Glutamatergic neuron (in vitro differentiated cells): ENCODE measurements at regions not wholly inside any gene's neighbourhood (a gene's known extent, or its start where the extent isn't known, plus 50 kb on each side); places are given as distances from the start of the nearest gene placed in this dataset.

Experiments
- DNase-seq: peaks from one replicate; pipeline ENCODE4 v3.0.0; 2022
- H3K27ac Mint-ChIP-seq: one replicate; pipeline ENCODE4 v1.8.0; 2020; ENCODE audit warnings: mild to moderate bottlenecking, mixed read lengths, inconsistent platforms; ENCODE audit not compliant: unreplicated experiment
- H3K27me3 Mint-ChIP-seq: one replicate; pipeline ENCODE4 v1.8.0; 2020; ENCODE audit warnings: mild to moderate bottlenecking, moderate library complexity, mixed read lengths, inconsistent platforms; ENCODE audit not compliant: unreplicated experiment
- H3K36me3 Mint-ChIP-seq: one replicate; pipeline ENCODE4 v1.8.0; 2020; ENCODE audit warnings: mild to moderate bottlenecking, mixed read lengths, inconsistent platforms; ENCODE audit not compliant: unreplicated experiment
- H3K4me1 Mint-ChIP-seq: one replicate; pipeline ENCODE4 v1.8.0; 2020; ENCODE audit warnings: mild to moderate bottlenecking, low read depth, mixed read lengths, inconsistent platforms; ENCODE audit not compliant: unreplicated experiment
- H3K4me3 Mint-ChIP-seq: one replicate; pipeline ENCODE4 v1.8.0; 2020; ENCODE audit warnings: mild to moderate bottlenecking, mixed read lengths, inconsistent platforms; ENCODE audit not compliant: unreplicated experiment
- H3K9me3 Mint-ChIP-seq: one replicate; pipeline ENCODE4 v1.8.0; 2020; ENCODE audit warnings: mild to moderate bottlenecking, moderate library complexity, mixed read lengths, inconsistent platforms; ENCODE audit not compliant: unreplicated experiment
- CTCF ChIP-seq: fragments of 200-600 bp; sonication (generic); IDR thresholded peaks from one replicate; pipeline ENCODE4 v1.5.0; 2021; ENCODE audit not compliant: partially characterized antibody, unreplicated experiment

GRCh38 chr2:30060562-30060961 is 86.2 kb upstream of the YPEL5 start:
- Mint-ChIP-seq H3K27me3 (peaks cover 2% of the 10 kb centered on the region), H3K4me1 (no peaks in the 10 kb centered on the region), H3K27ac (no peak overlapping the region), H3K36me3 (peaks cover 13% of the 10 kb centered on the region), H3K9me3 (peaks cover 9% of the 10 kb centered on the region), H3K4me3 (no peak overlapping the region)
- DNase-seq: no peak
- no peak for TF ChIP-seq CTCF

- Mint-ChIP-seq H3K36me3 (peaks cover 13% of the 10 kb centered on the region), H3K27me3 (peaks cover 3% of the 10 kb centered on the region), H3K9me3 (peaks cover 3% of the 10 kb centered on the region), H3K4me1 (no peaks in the 10 kb centered on the region), H3K27ac (no peak overlapping the region), H3K4me3 (no peak overlapping the region)
- no peak for DNase-seq
- TF ChIP-seq CTCF: no peak
Measured at GRCh38 chr2:30068067-30068466, 78.7 kb upstream of the YPEL5 start.

- no peak overlapping the region for H3K4me3 Mint-ChIP-seq
- peak; percentile 77 for TF ChIP-seq CTCF
- DNase-seq: peak; percentile 78
- peaks cover 3% of the 10 kb centered on the region for H3K27me3 Mint-ChIP-seq
- no peaks in the 10 kb centered on the region for H3K4me1 Mint-ChIP-seq
- H3K27ac Mint-ChIP-seq: no peak overlapping the region
- H3K36me3 Mint-ChIP-seq: no peaks in the 10 kb centered on the region
- H3K9me3 Mint-ChIP-seq: no peaks in the 10 kb centered on the region
Measured at GRCh38 chr2:30072250-30072842, 74.5 kb upstream of the YPEL5 start.

- no peak for DNase-seq
- H3K4me1 Mint-ChIP-seq: no peaks in the 10 kb centered on the region
- H3K27me3 Mint-ChIP-seq: peaks cover 3% of the 10 kb centered on the region
- H3K4me3 Mint-ChIP-seq: no peak overlapping the region
- H3K36me3 Mint-ChIP-seq: no peaks in the 10 kb centered on the region
- no peaks in the 10 kb centered on the region for H3K9me3 Mint-ChIP-seq
- H3K27ac Mint-ChIP-seq: no peak overlapping the region
- TF ChIP-seq CTCF: no peak
Measured at GRCh38 chr2:30073523-30073922, 73.3 kb upstream of the YPEL5 start.

GRCh38 chr2:30074023-30074422 is 72.8 kb upstream of the YPEL5 start:
- Mint-ChIP-seq H3K36me3 (no peaks in the 10 kb centered on the region), H3K27ac (no peak overlapping the region), H3K4me1 (no peaks in the 10 kb centered on the region), H3K27me3 (peaks cover 3% of the 10 kb centered on the region), H3K9me3 (no peaks in the 10 kb centered on the region), H3K4me3 (no peak overlapping the region)
- DNase-seq: no peak
- TF ChIP-seq CTCF: no peak
